Retinal pigment epithelial cell (primary cell): ENCODE measurements at regions not wholly inside any gene's neighbourhood (a gene's known extent, or its start where the extent isn't known, plus 50 kb on each side); places are given as distances from the start of the nearest gene placed in this dataset.
"Not testable (repeated sequence)": the region's sequence is repeated elsewhere in the genome, so short reads cannot be mapped to it uniquely, and the experiment has no call there.

ENCODE experiments used
- DNase-seq: peaks from one replicate; pipeline ENCODE4 v3.0.0-alpha.2; 2010; ENCODE audit warnings: low read depth
- H3K4me3 ChIP-seq: 2 replicates; pipeline ENCODE4 v1.5.1; 2011; ENCODE audit warnings: mild to moderate bottlenecking, low read length, control low read depth, moderate library complexity
- CTCF ChIP-seq: conservative IDR thresholded peaks from 2 replicates; pipeline ENCODE4 v1.5.1; 2011; ENCODE audit warnings: low read depth, low read length, control low read depth, inconsistent platforms

GRCh38 chr18:73121207-73121606 lies 253.4 kb upstream of the NETO1 start:
- no peak for DNase-seq
- no peak overlapping the region for H3K4me3 ChIP-seq
- TF ChIP-seq CTCF = no peak

DNA sequence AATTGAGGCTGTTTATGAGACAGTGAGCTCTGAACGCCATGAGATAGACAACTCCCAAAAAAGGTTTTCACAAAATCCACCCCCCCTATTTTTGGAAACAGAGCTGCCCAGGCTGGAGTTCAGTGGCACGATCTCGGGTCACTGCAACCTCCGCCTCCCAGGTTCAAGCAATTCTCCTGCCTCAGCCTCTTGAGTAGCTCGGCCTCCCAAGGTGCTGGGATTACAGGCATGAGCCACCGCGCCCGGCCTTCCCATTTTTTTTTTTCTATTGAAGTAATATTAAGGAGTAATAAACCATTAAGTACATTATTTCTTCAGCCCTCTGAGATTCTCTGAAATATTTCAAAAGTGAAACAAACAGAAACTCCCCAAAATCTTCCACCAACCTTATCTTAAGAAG lies 252.8 kb upstream of the NETO1 start:
- no peak overlapping the region for H3K4me3 ChIP-seq
- no peak for TF ChIP-seq CTCF
- no peak for DNase-seq

DNA sequence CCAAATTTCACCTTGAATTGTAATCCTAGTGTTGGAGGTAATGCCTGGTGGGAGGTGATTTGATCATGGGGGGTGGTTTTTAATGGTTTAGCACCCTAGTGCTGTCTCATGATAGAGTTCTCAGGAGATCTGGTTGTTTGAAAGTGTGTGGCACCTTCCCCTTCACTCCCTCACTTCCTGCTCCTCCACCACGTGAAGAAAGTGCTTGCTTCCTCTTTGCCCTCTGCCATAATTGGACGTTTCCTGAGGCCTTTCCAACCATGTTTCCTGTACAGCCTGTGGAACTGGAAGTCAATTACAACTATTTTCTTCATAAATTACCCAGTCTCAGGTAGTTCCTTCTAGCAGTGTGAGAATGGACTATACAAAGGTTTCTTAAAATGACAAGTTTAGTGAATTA lies 251.8 kb upstream of the NETO1 start:
- H3K4me3 ChIP-seq = no peak overlapping the region
- no peak for TF ChIP-seq CTCF
- no peak for DNase-seq

- no peak overlapping the region for H3K4me3 ChIP-seq
- peak; percentile 11 for DNase-seq
- no peak for TF ChIP-seq CTCF
These were observed 250.5 kb upstream of the NETO1 start for GRCh38 chr18:73118121-73118816.

- no peak overlapping the region for H3K4me3 ChIP-seq
- no peak for DNase-seq
- no peak for TF ChIP-seq CTCF
These were observed 242.5 kb upstream of the NETO1 start for GRCh38 chr18:73110307-73110706.

GRCh38 chr18:73101977-73102376 lies 234.2 kb upstream of the NETO1 start:
- DNase-seq = no peak
- no peak for TF ChIP-seq CTCF

GRCh38 chr18:73101491-73101890 lies 233.7 kb upstream of the NETO1 start:
- H3K4me3 ChIP-seq, DNase-seq: not testable (repeated sequence)

More at GRCh38 chr18:73101977-73102376, 234.2 kb upstream of the NETO1 start:
- no peak overlapping the region for H3K4me3 ChIP-seq
